HG02610 (cell line): ENCODE measurements at regions not wholly inside any gene's neighbourhood (a gene's known extent, or its start where the extent isn't known, plus 50 kb on each side); places are given as distances from the start of the nearest gene placed in this dataset.

ENCODE experiments used
- ATAC-seq: cut with Tn5 transposase; IDR thresholded peaks from one replicate; pipeline ENCODE4 v1.9.1; 2021; ENCODE audit warnings: mild to moderate bottlenecking, moderate library complexity; ENCODE audit not compliant: unreplicated experiment

- no peak for ATAC-seq
Measured at GRCh38 chr9:19732441-19732951, 56.3 kb downstream of the SLC24A2 start.

GRCh38 chr9:19728101-19728500, 60.7 kb downstream of the SLC24A2 start:
- no peak for ATAC-seq

- no peak for ATAC-seq
Measured at GRCh38 chr9:19725970-19726369, 62.9 kb downstream of the SLC24A2 start.

GRCh38 chr9:19720377-19720776, 68.5 kb downstream of the SLC24A2 start:
- no peak for ATAC-seq

GRCh38 chr9:19703702-19704101, 85.1 kb downstream of the SLC24A2 start:
- ATAC-seq: no peak

- no peak for ATAC-seq
Measured at GRCh38 chr9:19701991-19702390, 86.8 kb downstream of the SLC24A2 start.

GRCh38 chr9:19701274-19701673, 87.6 kb downstream of the SLC24A2 start:
- no peak for ATAC-seq

GRCh38 chr9:19700699-19701098, 88.1 kb downstream of the SLC24A2 start:
- no peak for ATAC-seq

- ATAC-seq: no peak
Measured at GRCh38 chr9:19699756-19700155, 89.1 kb downstream of the SLC24A2 start.

- no peak for ATAC-seq
Measured at GRCh38 chr9:19698960-19699359, 89.9 kb downstream of the SLC24A2 start.

GRCh38 chr9:19694601-19695000, 94.2 kb downstream of the SLC24A2 start:
- no peak for ATAC-seq

GRCh38 chr9:19690128-19690527, 98.7 kb downstream of the SLC24A2 start:
- no peak for ATAC-seq

- ATAC-seq: no peak
Measured at GRCh38 chr9:19689328-19690101, 99.3 kb downstream of the SLC24A2 start.

GRCh38 chr9:19683715-19684114, 105.1 kb downstream of the SLC24A2 start:
- ATAC-seq: no peak

GRCh38 chr9:19682397-19682796, 106.4 kb downstream of the SLC24A2 start:
- no peak for ATAC-seq

- ATAC-seq: no peak
Measured at GRCh38 chr9:19681846-19682245, 107.0 kb downstream of the SLC24A2 start.

GRCh38 chr9:19677924-19678323, 110.9 kb downstream of the SLC24A2 start:
- ATAC-seq: no peak

- ATAC-seq: no peak
Measured at GRCh38 chr9:19675492-19675891, 113.3 kb downstream of the SLC24A2 start.

- ATAC-seq: no peak
Measured at GRCh38 chr9:19666575-19666974, 122.3 kb downstream of the SLC24A2 start.

GRCh38 chr9:19665146-19665863, 123.5 kb downstream of the SLC24A2 start:
- peak; percentile 99 for ATAC-seq

GRCh38 chr9:19663570-19663969, 125.3 kb downstream of the SLC24A2 start:
- ATAC-seq: no peak

GRCh38 chr9:19662213-19662612, 126.6 kb downstream of the SLC24A2 start:
- ATAC-seq: no peak
